HepG2 (cell line): ENCODE measurements at regions not wholly inside any gene's neighbourhood (a gene's known extent, or its start where the extent isn't known, plus 50 kb on each side); places are given as distances from the start of the nearest gene placed in this dataset.

Source experiments
- EZH2 ChIP-seq: conservative IDR thresholded peaks from 2 replicates; pipeline ENCODE4 v1.6.1; 2012; ENCODE audit warnings: mild to moderate bottlenecking, low read depth, low read length, moderate library complexity
- GABPA ChIP-seq, 2 experiments: IDR thresholded peaks; 2 replicates each; pipeline ENCODE4 v1.6.1; 2011 to 2016; ENCODE audit warnings: low read depth in 2 of 2, low read length in 1 of 2, missing biosample characterization in 1 of 2, missing genetic modification characterization in 1 of 2
- SMAD1 ChIP-seq: sonication (generic); formaldehyde crosslinking; IDR thresholded peaks from 2 replicates; pipeline ENCODE4 v1.4.0; 2020; ENCODE audit warnings: missing genetic modification reagents, low read depth, mild to moderate bottlenecking, borderline replicate concordance
- SMC3 ChIP-seq: IDR thresholded peaks from 2 replicates; pipeline ENCODE4 v1.6.1; 2011; ENCODE audit warnings: low read length, improper control_type of control experiment
- TRAFD1 ChIP-seq: sonication (generic); formaldehyde crosslinking; IDR thresholded peaks from 2 replicates; pipeline ENCODE4 v1.5.1; 2020; ENCODE audit warnings: missing genetic modification reagents, mild to moderate bottlenecking, borderline replicate concordance
- ZNF234 ChIP-seq: sonication (generic); formaldehyde crosslinking; conservative IDR thresholded peaks from 2 replicates; pipeline ENCODE4 v1.5.1; 2020; ENCODE audit warnings: mild to moderate bottlenecking, missing genetic modification reagents
- ZNF484 ChIP-seq: sonication (generic); formaldehyde crosslinking; IDR thresholded peaks from 2 replicates; pipeline ENCODE4 v1.5.1; 2020; ENCODE audit warnings: mild to moderate bottlenecking, low read depth, missing genetic modification reagents, borderline replicate concordance
- TF ChIP-seq, protein P1 (sequence below): sonication (generic); formaldehyde crosslinking; IDR thresholded peaks from 2 replicates; pipeline ENCODE4 v1.5.0; 2020; ENCODE audit warnings: mild to moderate bottlenecking, missing genetic modification reagents, moderate library complexity

GRCh38 chr3:72071624-72072023 is 286.7 kb upstream of the PROK2 start:
- TF ChIP-seq SMAD1 (no peak), ZNF234 (no peak), TRAFD1 (CRISPR knock-in tag) (no peak), GABPA (IDR thresholded peaks at IDR 0.05; ENCODE audit: low read depth, low read length) (no peak), GABPA (CRISPR knock-in tag; IDR thresholded peaks at IDR 0.05; ENCODE audit: low read depth) (no peak), SMC3 (no peak), EZH2 (no peak), ZNF484 (CRISPR knock-in tag) (no peak)
- TF ChIP-seq, protein P1, sequence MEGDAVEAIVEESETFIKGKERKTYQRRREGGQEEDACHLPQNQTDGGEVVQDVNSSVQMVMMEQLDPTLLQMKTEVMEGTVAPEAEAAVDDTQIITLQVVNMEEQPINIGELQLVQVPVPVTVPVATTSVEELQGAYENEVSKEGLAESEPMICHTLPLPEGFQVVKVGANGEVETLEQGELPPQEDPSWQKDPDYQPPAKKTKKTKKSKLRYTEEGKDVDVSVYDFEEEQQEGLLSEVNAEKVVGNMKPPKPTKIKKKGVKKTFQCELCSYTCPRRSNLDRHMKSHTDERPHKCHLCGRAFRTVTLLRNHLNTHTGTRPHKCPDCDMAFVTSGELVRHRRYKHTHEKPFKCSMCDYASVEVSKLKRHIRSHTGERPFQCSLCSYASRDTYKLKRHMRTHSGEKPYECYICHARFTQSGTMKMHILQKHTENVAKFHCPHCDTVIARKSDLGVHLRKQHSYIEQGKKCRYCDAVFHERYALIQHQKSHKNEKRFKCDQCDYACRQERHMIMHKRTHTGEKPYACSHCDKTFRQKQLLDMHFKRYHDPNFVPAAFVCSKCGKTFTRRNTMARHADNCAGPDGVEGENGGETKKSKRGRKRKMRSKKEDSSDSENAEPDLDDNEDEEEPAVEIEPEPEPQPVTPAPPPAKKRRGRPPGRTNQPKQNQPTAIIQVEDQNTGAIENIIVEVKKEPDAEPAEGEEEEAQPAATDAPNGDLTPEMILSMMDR (CRISPR knock-in tag) = no peak
